Inflammatory macrophage (primary cell): ENCODE measurements at regions not wholly inside any gene's neighbourhood (a gene's known extent, or its start where the extent isn't known, plus 50 kb on each side); places are given as distances from the start of the nearest gene placed in this dataset.
"Not testable (repeated sequence)": the region's sequence is repeated elsewhere in the genome, so short reads cannot be mapped to it uniquely, and the experiment has no call there.

Experiments used
- DNase-seq, 2 donors: peaks; one replicate each; pipeline ENCODE4 v3.0.0-alpha.2; 2020 to 2022

- not testable (repeated sequence) for DNase-seq
Measured at GRCh38 chr5:145446875-145447274, 388.3 kb downstream of the PRELID2 start.

- no peak for DNase-seq
Measured at GRCh38 chr5:145446412-145446811, 388.7 kb downstream of the PRELID2 start.

GRCh38 chr5:145445027-145445426 lies 390.1 kb downstream of the PRELID2 start:
- DNase-seq: no peak

GRCh38 chr5:145443964-145444363 lies 391.2 kb downstream of the PRELID2 start:
- DNase-seq: no peak

- no peak for DNase-seq
Measured at GRCh38 chr5:145443366-145443765, 391.8 kb downstream of the PRELID2 start.

- DNase-seq: not testable (repeated sequence)
Measured at GRCh38 chr5:145442661-145443060, 392.5 kb downstream of the PRELID2 start.

GRCh38 chr5:145441228-145441627 lies 393.9 kb downstream of the PRELID2 start:
- no peak for DNase-seq

- no peak for DNase-seq
Measured at GRCh38 chr5:145437627-145438026, 397.5 kb downstream of the PRELID2 start.

GRCh38 chr5:145433077-145433476 lies 402.1 kb downstream of the PRELID2 start:
- DNase-seq: no peak

GRCh38 chr5:145429170-145429569 lies 406.0 kb downstream of the PRELID2 start:
- no peak for DNase-seq

- no peak for DNase-seq
Measured at GRCh38 chr5:145408048-145408341, 427.1 kb downstream of the PRELID2 start.

GRCh38 chr5:145407300-145408047 lies 427.7 kb downstream of the PRELID2 start:
- no peak for DNase-seq

- DNase-seq: no peak
Measured at GRCh38 chr5:145403992-145404391, 431.1 kb downstream of the PRELID2 start.

- DNase-seq: no peak
Measured at GRCh38 chr5:145396888-145397287, 438.3 kb downstream of the PRELID2 start.

GRCh38 chr5:145395151-145395550 lies 440.0 kb downstream of the PRELID2 start:
- DNase-seq: not testable (repeated sequence)

- DNase-seq: no peak
Measured at GRCh38 chr5:145393426-145393825, 441.7 kb downstream of the PRELID2 start.

GRCh38 chr5:145389047-145389446 lies 446.1 kb downstream of the PRELID2 start:
- no peak for DNase-seq

- no peak for DNase-seq
Measured at GRCh38 chr5:145385276-145385675, 449.9 kb downstream of the PRELID2 start.

- no peak for DNase-seq
Measured at GRCh38 chr5:145378226-145378625, 456.9 kb downstream of the PRELID2 start.

- DNase-seq: no peak
Measured at GRCh38 chr5:145375521-145375920, 459.6 kb downstream of the PRELID2 start.

- DNase-seq: no peak
Measured at GRCh38 chr5:145365464-145365863, 469.7 kb downstream of the PRELID2 start.

- no peak for DNase-seq
Measured at GRCh38 chr5:145362266-145362665, 472.9 kb downstream of the PRELID2 start.

- no peak for DNase-seq
Measured at GRCh38 chr5:145360936-145361335, 474.2 kb downstream of the PRELID2 start.

- no peak for DNase-seq
Measured at GRCh38 chr5:145350513-145350912, 484.6 kb downstream of the PRELID2 start.

- no peak for DNase-seq
Measured at GRCh38 chr5:145347026-145347616, 488.0 kb downstream of the PRELID2 start.
